GM19025 (cell line): ENCODE measurements at regions not wholly inside any gene's neighbourhood (a gene's known extent, or its start where the extent isn't known, plus 50 kb on each side); places are given as distances from the start of the nearest gene placed in this dataset.
"Not testable (repeated sequence)": the region's sequence is repeated elsewhere in the genome, so short reads cannot be mapped to it uniquely, and the experiment has no call there.

Experiments
- ATAC-seq: cut with Tn5 transposase; IDR thresholded peaks from one replicate; pipeline ENCODE4 v1.9.1; 2021; ENCODE audit warnings: mild to moderate bottlenecking, low read depth, moderate library complexity; ENCODE audit not compliant: unreplicated experiment

- ATAC-seq: no peak
These were observed 2053.1 kb downstream of the EFNA5 start for GRCh38 chr5:105617436-105618215.

GRCh38 chr5:105616599-105616998 is 2054.0 kb upstream of the NUDT12 start:
- ATAC-seq: no peak

- not testable (repeated sequence) for ATAC-seq
These were observed 2039.8 kb upstream of the NUDT12 start for GRCh38 chr5:105602406-105602805.

- no peak for ATAC-seq
These were observed 2030.6 kb upstream of the NUDT12 start for GRCh38 chr5:105593011-105593760.

- ATAC-seq: no peak
These were observed 2025.5 kb upstream of the NUDT12 start for GRCh38 chr5:105587963-105588662.

- no peak for ATAC-seq
These were observed 2019.5 kb upstream of the NUDT12 start for GRCh38 chr5:105581988-105582690.

- ATAC-seq: no peak
These were observed 2011.0 kb upstream of the NUDT12 start for GRCh38 chr5:105573575-105573974.

- no peak for ATAC-seq
These were observed 2002.9 kb upstream of the NUDT12 start for GRCh38 chr5:105565531-105565930.

GRCh38 chr5:105563842-105564241 is 2001.3 kb upstream of the NUDT12 start:
- no peak for ATAC-seq

- ATAC-seq: no peak
These were observed 1992.1 kb upstream of the NUDT12 start for GRCh38 chr5:105554568-105555169.

GRCh38 chr5:105544300-105544699 is 1981.7 kb upstream of the NUDT12 start:
- no peak for ATAC-seq

GRCh38 chr5:105536675-105537074 is 1974.1 kb upstream of the NUDT12 start:
- no peak for ATAC-seq

- no peak for ATAC-seq
These were observed 1968.2 kb upstream of the NUDT12 start for GRCh38 chr5:105530716-105531261.

- no peak for ATAC-seq
These were observed 1967.3 kb upstream of the NUDT12 start for GRCh38 chr5:105529851-105530250.

GRCh38 chr5:105508519-105508918 is 1945.9 kb upstream of the NUDT12 start:
- no peak for ATAC-seq

- ATAC-seq: no peak
These were observed 1944.2 kb upstream of the NUDT12 start for GRCh38 chr5:105506692-105507277.

- no peak for ATAC-seq
These were observed 1941.4 kb upstream of the NUDT12 start for GRCh38 chr5:105503950-105504349.

GRCh38 chr5:105501315-105501714 is 1938.7 kb upstream of the NUDT12 start:
- ATAC-seq: no peak

GRCh38 chr5:105475401-105475800 is 1912.8 kb upstream of the NUDT12 start:
- no peak for ATAC-seq

- ATAC-seq: no peak
These were observed 1899.8 kb upstream of the NUDT12 start for GRCh38 chr5:105462377-105462776.
